IMR-90 (cell line): ENCODE measurements at regions not wholly inside any gene's neighbourhood (a gene's known extent, or its start where the extent isn't known, plus 50 kb on each side); places are given as distances from the start of the nearest gene placed in this dataset.
"Not testable (repeated sequence)": the region's sequence is repeated elsewhere in the genome, so short reads cannot be mapped to it uniquely, and the experiment has no call there.

Experiments
- BHLHE40 ChIP-seq: fragments of 150-350 bp; IDR thresholded peaks from 2 replicates; pipeline ENCODE4 v1.6.1; 2016; ENCODE audit warnings: mild to moderate bottlenecking, low read depth, low read length
- MAFK ChIP-seq: IDR thresholded peaks from 2 replicates; pipeline ENCODE4 v1.6.1; 2012; ENCODE audit warnings: low read depth, low read length, improper control_type of control experiment
- POLR2A ChIP-seq: IDR thresholded peaks from 2 replicates; pipeline ENCODE4 v1.6.1; 2012; ENCODE audit warnings: mild to moderate bottlenecking, low read depth, low read length
- RCOR1 ChIP-seq: IDR thresholded peaks from 2 replicates; pipeline ENCODE4 v1.6.1; 2012; ENCODE audit warnings: mild to moderate bottlenecking, low read length, improper control_type of control experiment; ENCODE audit not compliant: insufficient replicate concordance
- SMC3 ChIP-seq: fragments of 150-350 bp; IDR thresholded peaks from 2 replicates; pipeline ENCODE4 v1.6.1; 2016; ENCODE audit warnings: low read depth, mild to moderate bottlenecking, antibody characterized with exemption, low read length, moderate library complexity
- TF ChIP-seq, protein P1 (sequence below): conservative IDR thresholded peaks from 2 replicates; pipeline ENCODE4 v1.5.1; 2012; ENCODE audit warnings: mild to moderate bottlenecking, low read depth, low read length, improper control_type of control experiment
- TF ChIP-seq, protein P2 (sequence below): fragments of 150-350 bp; IDR thresholded peaks from 2 replicates; pipeline ENCODE4 v1.6.1; 2016; ENCODE audit warnings: low read depth, mild to moderate bottlenecking, low read length, moderate library complexity, borderline replicate concordance

DNA sequence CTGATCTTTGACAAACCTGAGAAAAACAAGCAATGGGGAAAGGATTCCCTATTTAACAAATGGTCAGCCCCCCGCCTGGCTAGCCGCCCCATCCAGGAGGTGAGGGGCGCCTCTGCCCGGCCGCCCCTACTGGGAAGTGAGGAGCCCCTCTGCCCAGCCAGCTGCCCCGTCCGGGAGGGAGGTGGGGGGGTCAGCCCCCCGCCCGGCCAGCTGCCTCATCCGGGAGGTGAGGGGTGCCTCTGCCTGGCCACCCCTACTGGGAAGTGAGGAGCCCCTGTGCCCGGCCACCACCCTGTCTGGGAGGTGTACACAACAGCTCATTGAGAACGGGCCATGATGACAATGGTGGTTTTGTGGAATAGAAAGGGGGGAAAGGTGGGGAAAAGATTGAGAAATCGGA lies 717.1 kb downstream of the COL12A1 start:
- TF ChIP-seq, protein P1, sequence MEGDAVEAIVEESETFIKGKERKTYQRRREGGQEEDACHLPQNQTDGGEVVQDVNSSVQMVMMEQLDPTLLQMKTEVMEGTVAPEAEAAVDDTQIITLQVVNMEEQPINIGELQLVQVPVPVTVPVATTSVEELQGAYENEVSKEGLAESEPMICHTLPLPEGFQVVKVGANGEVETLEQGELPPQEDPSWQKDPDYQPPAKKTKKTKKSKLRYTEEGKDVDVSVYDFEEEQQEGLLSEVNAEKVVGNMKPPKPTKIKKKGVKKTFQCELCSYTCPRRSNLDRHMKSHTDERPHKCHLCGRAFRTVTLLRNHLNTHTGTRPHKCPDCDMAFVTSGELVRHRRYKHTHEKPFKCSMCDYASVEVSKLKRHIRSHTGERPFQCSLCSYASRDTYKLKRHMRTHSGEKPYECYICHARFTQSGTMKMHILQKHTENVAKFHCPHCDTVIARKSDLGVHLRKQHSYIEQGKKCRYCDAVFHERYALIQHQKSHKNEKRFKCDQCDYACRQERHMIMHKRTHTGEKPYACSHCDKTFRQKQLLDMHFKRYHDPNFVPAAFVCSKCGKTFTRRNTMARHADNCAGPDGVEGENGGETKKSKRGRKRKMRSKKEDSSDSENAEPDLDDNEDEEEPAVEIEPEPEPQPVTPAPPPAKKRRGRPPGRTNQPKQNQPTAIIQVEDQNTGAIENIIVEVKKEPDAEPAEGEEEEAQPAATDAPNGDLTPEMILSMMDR = not testable (repeated sequence)
- TF ChIP-seq POLR2A, BHLHE40, MAFK, RCOR1, SMC3: not testable (repeated sequence)
- TF ChIP-seq, protein P2, sequence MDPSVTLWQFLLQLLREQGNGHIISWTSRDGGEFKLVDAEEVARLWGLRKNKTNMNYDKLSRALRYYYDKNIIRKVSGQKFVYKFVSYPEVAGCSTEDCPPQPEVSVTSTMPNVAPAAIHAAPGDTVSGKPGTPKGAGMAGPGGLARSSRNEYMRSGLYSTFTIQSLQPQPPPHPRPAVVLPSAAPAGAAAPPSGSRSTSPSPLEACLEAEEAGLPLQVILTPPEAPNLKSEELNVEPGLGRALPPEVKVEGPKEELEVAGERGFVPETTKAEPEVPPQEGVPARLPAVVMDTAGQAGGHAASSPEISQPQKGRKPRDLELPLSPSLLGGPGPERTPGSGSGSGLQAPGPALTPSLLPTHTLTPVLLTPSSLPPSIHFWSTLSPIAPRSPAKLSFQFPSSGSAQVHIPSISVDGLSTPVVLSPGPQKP = not testable (repeated sequence)
